ENCODE measurements at regions not wholly inside any gene's neighbourhood (a gene's known extent, or its start where the extent isn't known, plus 50 kb on each side); places are given as distances from the start of the nearest gene placed in this dataset.

- DNase-seq (ENCODE audit: low read depth), result no peak
These were observed 822.4 kb upstream of the RBFOX1 start for GRCh38 chr16:6510261-6510660.

DNA sequence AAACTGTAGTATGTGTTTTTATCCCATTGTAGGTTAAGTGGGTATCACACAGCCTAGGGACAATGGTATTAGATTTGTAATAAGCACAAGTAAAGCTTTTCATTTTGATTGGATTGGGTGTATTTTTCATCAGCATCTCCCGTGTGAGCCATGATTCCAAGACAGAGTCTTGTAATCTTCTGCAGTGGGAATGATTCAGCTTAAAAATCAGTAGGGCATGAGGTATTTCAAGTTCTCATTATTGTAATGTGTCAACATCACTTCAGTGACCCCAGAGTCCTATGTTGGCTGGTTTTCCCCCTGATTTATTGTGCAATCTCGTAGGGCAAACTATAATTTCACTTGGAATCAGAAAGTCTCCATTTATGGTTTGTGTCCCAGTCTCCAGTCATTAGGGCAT lies 833.2 kb upstream of the RBFOX1 start:
- no peak for DNase-seq (ENCODE audit: low read depth)

DNA sequence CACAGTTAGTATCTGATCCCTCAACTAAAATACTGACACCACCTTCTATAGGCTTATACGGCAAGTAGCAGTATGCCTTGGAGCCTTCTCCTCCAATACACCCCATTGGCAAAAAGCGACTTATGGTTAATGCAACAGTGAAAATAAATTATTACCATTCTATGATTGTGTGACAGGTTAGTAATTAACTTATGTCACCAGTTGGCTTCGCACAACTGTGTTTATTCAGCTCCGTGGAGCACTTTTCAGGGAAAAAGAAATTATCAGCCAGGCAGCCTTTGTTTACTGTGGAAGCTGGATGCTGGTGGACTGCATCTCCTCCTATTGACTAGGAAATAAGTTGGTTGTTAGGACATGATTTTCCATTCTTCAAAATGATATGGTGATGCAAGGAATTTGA lies 833.8 kb upstream of the RBFOX1 start:
- DNase-seq (ENCODE audit: low read depth), result no peak

DNA sequence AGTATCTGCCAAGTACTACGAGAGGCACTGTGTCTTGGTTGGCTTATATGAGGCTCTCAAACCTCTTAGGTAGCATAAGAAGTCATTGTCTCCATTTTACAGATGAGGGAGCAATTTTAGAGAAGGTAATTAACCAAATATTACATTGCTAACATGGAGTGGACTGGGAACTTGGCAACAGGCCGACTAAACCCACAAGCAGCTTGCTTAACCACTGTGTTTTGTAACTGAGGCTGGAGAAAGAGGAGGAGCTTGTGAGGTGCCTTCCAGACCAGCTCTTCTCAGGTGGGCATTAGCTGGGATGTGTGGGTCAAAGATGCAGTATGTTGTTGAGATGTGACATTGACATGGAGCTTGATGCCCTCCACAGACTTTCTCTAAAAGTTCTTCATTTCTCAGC lies 835.6 kb upstream of the RBFOX1 start:
- no peak for DNase-seq (ENCODE audit: low read depth)

GRCh38 chr16:6495486-6496210 lies 837.0 kb upstream of the RBFOX1 start:
- no peak for DNase-seq (ENCODE audit: low read depth)

GRCh38 chr16:6494716-6495115 lies 837.9 kb upstream of the RBFOX1 start:
- DNase-seq (ENCODE audit: low read depth), result no peak

DNA sequence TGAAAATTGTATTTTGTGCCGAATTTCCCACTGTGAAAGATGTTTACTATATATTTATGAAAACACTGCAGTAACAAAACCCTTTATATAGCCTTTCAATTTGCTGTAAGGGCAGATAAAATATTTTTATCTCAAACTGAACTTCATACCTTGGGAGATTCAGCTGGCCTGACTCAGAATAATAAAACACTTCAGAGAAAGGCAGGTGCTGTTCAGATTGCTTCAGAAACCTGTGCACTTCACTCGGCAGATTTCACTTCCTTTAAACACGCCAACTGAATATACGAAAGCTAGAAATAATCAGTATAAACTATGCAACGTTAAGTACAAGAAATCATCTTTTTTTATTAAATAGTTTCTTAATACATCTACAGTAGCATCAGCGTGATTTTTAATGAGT lies 839.1 kb upstream of the RBFOX1 start:
- no peak for DNase-seq (ENCODE audit: low read depth)

DNA sequence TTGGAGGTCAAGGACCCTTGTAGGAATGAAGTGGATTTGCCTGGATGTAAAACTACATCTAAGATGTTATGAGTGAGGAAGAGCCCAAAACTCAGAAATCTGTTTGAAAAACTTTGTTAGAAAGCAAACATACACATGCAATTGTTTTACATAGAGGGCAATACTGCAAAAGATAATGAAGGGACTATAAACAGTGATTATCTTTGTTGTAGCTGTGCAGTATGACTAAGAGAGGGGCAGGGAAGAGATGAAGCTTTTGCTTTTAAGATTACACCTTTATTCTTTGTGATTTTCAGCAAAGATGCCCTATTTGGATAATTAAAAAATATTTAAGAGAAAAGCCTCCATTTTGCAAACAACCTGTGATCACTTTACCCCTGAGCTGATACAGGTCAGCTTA lies 839.9 kb upstream of the RBFOX1 start:
- no peak for DNase-seq (ENCODE audit: low read depth)

- DNase-seq (ENCODE audit: low read depth), result no peak
These were observed 847.7 kb upstream of the RBFOX1 start for GRCh38 chr16:6484935-6485334.

GRCh38 chr16:6484081-6484480 lies 848.6 kb upstream of the RBFOX1 start:
- DNase-seq (ENCODE audit: low read depth), result no peak

GRCh38 chr16:6483469-6484033 lies 849.1 kb upstream of the RBFOX1 start:
- no peak for DNase-seq (ENCODE audit: low read depth)

DNA sequence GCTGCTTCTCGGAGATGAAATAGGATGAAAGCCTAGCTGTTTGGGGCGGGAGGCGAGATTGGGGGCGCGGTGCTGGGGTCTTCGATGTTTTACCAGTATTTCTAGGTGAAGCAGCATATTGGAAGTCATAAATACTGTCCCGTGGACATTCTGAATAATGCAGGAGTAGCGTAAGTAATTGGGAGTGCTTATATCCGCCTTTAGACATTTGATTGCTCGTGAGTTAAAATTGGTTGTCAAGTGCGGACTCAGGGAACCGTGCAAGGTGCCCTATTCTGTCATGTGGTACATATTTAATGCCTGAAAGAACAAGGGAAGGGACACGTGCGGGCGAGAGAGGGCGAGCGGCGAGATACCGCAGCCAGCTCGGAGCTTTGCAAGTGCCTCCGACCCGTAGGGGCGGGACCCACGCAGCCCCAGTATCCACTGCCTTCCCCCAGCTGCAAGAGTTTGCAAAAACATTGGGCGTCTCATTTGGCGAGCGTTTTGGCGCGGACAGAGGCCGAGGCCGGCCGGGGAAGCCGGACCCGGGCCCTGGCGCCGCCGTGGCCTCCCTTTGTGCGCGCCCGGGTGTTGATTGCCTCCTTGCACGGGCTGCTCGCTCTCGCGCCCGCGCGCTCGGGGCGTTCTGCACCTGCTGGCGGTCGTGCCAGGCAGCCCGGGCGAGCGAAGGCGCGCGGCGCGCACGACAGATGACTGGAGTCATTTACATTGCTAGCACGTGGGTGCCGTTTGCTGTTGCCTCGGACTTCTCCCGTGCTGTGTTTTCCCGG lies 849.8 kb upstream of the RBFOX1 start:
- DNase-seq (ENCODE audit: low read depth), result no peak

GRCh38 chr16:6481894-6482293 lies 850.8 kb upstream of the RBFOX1 start:
- DNase-seq (ENCODE audit: low read depth), result no peak

GRCh38 chr16:6453742-6454141 lies 878.9 kb upstream of the RBFOX1 start:
- no peak for DNase-seq (ENCODE audit: low read depth)

GRCh38 chr16:6447021-6447790 lies 885.4 kb upstream of the RBFOX1 start:
- DNase-seq (ENCODE audit: low read depth), result no peak

GRCh38 chr16:6446370-6446769 lies 886.3 kb upstream of the RBFOX1 start:
- DNase-seq (ENCODE audit: low read depth), result no peak

- no peak for DNase-seq (ENCODE audit: low read depth)
These were observed 893.5 kb upstream of the RBFOX1 start for GRCh38 chr16:6439129-6439528.

- no peak for DNase-seq (ENCODE audit: low read depth)
These were observed 903.8 kb upstream of the RBFOX1 start for GRCh38 chr16:6428861-6429260.

DNA sequence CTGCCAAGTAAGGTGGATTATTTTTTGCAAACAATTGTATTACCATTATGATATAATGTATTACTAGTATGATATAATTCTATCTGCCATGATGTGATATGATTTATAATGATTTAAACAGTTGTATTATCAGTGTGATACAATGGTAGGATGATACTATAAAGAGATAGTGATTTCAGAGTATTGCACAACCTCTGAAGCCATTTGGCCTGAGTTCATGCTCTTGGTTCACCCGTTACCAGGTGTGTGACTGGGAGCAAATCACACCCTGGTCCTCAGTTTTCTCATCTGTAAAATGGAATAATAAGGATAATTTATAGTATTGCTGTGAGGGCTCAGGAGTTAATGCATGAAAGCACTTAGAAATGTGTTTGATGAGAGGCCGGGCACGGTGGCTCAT lies 905.0 kb upstream of the RBFOX1 start:
- no peak for DNase-seq (ENCODE audit: low read depth)

- DNase-seq (ENCODE audit: low read depth), result no peak
These were observed 925.0 kb upstream of the RBFOX1 start for GRCh38 chr16:6407596-6407995.

- DNase-seq (ENCODE audit: low read depth), result no peak
These were observed 926.6 kb upstream of the RBFOX1 start for GRCh38 chr16:6406028-6406427.

DNA sequence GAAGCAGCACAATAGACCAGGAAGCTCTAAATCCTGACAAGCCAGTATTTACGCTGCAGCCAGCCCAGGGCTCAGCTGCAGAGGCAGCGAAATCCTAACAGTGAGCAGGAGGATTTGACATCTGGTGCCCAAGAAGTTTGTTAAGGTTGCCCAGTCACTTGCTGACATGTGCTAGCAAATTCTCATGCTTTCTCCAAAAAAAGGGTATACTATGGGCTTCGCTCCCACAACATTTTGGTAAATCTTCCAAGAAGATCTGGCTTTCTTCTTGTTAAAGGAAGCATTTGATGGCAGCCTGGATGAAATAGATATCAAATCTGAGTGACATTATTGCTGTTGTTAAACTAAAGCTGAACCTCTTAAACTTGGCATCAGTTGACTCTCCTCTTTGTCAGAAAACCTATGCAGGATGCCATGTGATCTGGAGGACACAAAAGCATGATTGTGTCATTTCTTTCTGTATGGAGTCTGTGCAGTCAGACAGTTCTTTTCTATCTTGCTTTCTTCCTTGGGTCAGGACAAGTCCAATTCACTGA lies 949.7 kb upstream of the RBFOX1 start:
- no peak for DNase-seq (ENCODE audit: low read depth)
